ENCODE measurements at regions not wholly inside any gene's neighbourhood (a gene's known extent, or its start where the extent isn't known, plus 50 kb on each side); places are given as distances from the start of the nearest gene placed in this dataset.

DNA sequence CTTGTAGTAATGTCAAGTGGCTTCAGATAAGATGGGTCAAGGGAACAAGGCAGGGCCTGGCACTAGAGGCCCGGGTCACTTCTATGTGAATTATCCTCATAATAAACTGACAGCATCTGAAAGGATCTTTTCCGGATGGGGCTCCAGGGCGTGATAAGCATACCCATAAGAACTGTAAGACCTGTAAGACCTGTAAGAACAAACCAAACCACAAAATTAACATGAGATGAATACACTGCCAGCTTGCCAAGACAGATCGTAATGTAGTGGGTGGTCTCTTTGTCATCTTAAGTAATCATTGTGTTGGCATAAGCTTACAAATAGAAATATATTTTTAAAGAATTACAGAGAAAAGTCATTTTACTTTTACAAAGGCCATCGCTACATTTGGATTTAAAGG, 334.9 kb downstream of the RFPL4B start:
- Histone ChIP-seq H3K4me1 (ENCODE audit: control insufficient read depth in 1 of 2, insufficient read depth in 2 of 2, low read length in 2 of 2) (no peaks in the 10 kb centered on the region), H3K27ac (ENCODE audit: low read depth, low read length) (no peak overlapping the region), H3K9me2 (ENCODE audit: insufficient read depth) (no peaks in the 10 kb centered on the region), H4K20me1 (ENCODE audit: insufficient read depth) (no peaks in the 10 kb centered on the region), H3K4me3 (replicated peaks in 1 of 2; ENCODE audit: low read depth in 1 of 2, low read length in 2 of 2) (no peak overlapping the region), H3K4me2 (ENCODE audit: low read length) (no peak overlapping the region), H3K9ac (ENCODE audit: low read length) (no peak overlapping the region), H3K79me2 (ENCODE audit: insufficient read depth, low read length) (no peaks in the 10 kb centered on the region), H3K36me3 (ENCODE audit: control insufficient read depth in 1 of 2, insufficient read depth in 2 of 2, low read length in 2 of 2) (no peaks in the 10 kb centered on the region), H3K27me3 (ENCODE audit: insufficient read depth, low read length) (no peaks in the 10 kb centered on the region), H3K9me3 (ENCODE audit: control insufficient read depth in 1 of 2, insufficient read depth in 1 of 2, low read depth in 1 of 2, low read length in 2 of 2) (no peaks in the 10 kb centered on the region; a peak in 1 of 4 replicates), H2AFZ (ENCODE audit: low read depth, low read length, poor library complexity, severe bottlenecking) (no peak overlapping the region)
- BruUV-seq (replicated peaks), result no TSS peak
- RAD21 ChIA-PET (ENCODE audit: low non-redundant PET in 1 of 2, low total read pairs in 2 of 2, uncharacterized antibody in 2 of 2, unreplicated experiment in 2 of 2), result no interaction called here
- TF ChIP-seq ZFX (IDR thresholded peaks at IDR 0.05) (no peak), YY1 (IDR thresholded peaks at IDR 0.05; ENCODE audit: extremely low read depth, insufficient replicate concordance, low read depth, low read length) (no peak), EZH2phosphoT487 (IDR thresholded peaks at IDR 0.05; ENCODE audit: borderline replicate concordance) (no peak), TCF7L2 (IDR thresholded peaks at IDR 0.05; ENCODE audit: borderline replicate concordance, extremely low read depth, insufficient read depth, insufficient read length) (no peak), EGR1 (IDR thresholded peaks at IDR 0.05; ENCODE audit: low read depth) (no peak), FOSL1 (IDR thresholded peaks at IDR 0.05; ENCODE audit: low read depth) (no peak), ELF1 (IDR thresholded peaks at IDR 0.05; ENCODE audit: borderline replicate concordance, low read depth) (no peak)
- TF ChIP-seq, protein P1, sequence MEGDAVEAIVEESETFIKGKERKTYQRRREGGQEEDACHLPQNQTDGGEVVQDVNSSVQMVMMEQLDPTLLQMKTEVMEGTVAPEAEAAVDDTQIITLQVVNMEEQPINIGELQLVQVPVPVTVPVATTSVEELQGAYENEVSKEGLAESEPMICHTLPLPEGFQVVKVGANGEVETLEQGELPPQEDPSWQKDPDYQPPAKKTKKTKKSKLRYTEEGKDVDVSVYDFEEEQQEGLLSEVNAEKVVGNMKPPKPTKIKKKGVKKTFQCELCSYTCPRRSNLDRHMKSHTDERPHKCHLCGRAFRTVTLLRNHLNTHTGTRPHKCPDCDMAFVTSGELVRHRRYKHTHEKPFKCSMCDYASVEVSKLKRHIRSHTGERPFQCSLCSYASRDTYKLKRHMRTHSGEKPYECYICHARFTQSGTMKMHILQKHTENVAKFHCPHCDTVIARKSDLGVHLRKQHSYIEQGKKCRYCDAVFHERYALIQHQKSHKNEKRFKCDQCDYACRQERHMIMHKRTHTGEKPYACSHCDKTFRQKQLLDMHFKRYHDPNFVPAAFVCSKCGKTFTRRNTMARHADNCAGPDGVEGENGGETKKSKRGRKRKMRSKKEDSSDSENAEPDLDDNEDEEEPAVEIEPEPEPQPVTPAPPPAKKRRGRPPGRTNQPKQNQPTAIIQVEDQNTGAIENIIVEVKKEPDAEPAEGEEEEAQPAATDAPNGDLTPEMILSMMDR (IDR thresholded peaks at IDR 0.05 in 2 of 3, conservative IDR thresholded peaks at IDR 0.05 in 1 of 3; ENCODE audit: borderline replicate concordance in 1 of 3, insufficient read depth in 1 of 3, low read depth in 2 of 3, low read length in 2 of 3), result no peak
- no peak for DNase-seq (ENCODE audit: low read depth, low spot score)
- CTCF ChIA-PET, result no interaction called here
- intact Hi-C loops (cut with micrococcal nuclease), result no loop called here
- POLR2A ChIA-PET, result no interaction called here
- ATAC-seq, result no peak

GRCh38 chr6:112683106-112683505, 336.0 kb downstream of the RFPL4B start:
- DNase-seq (ENCODE audit: low read depth, low spot score), result no peak
- Histone ChIP-seq H4K20me1 (ENCODE audit: insufficient read depth) (no peaks in the 10 kb centered on the region), H3K4me2 (ENCODE audit: low read length) (no peak overlapping the region), H3K27ac (ENCODE audit: low read depth, low read length) (no peak overlapping the region), H2AFZ (ENCODE audit: low read depth, low read length, poor library complexity, severe bottlenecking) (no peak overlapping the region), H3K9me3 (ENCODE audit: control insufficient read depth in 1 of 2, insufficient read depth in 1 of 2, low read depth in 1 of 2, low read length in 2 of 2) (no peaks in the 10 kb centered on the region; a peak in 1 of 4 replicates), H3K4me3 (replicated peaks in 1 of 2; ENCODE audit: low read depth in 1 of 2, low read length in 2 of 2) (no peak overlapping the region), H3K79me2 (ENCODE audit: insufficient read depth, low read length) (no peaks in the 10 kb centered on the region), H3K4me1 (ENCODE audit: control insufficient read depth in 1 of 2, insufficient read depth in 2 of 2, low read length in 2 of 2) (no peaks in the 10 kb centered on the region), H3K27me3 (ENCODE audit: insufficient read depth, low read length) (no peaks in the 10 kb centered on the region), H3K36me3 (ENCODE audit: control insufficient read depth in 1 of 2, insufficient read depth in 2 of 2, low read length in 2 of 2) (no peaks in the 10 kb centered on the region), H3K9me2 (ENCODE audit: insufficient read depth) (no peaks in the 10 kb centered on the region), H3K9ac (ENCODE audit: low read length) (no peak overlapping the region)
- ATAC-seq, result no peak
- RAD21 ChIA-PET (ENCODE audit: low non-redundant PET in 1 of 2, low total read pairs in 2 of 2, uncharacterized antibody in 2 of 2, unreplicated experiment in 2 of 2), result no interaction called here
- POLR2A ChIA-PET, result no interaction called here
- TF ChIP-seq EZH2 (IDR thresholded peaks at IDR 0.05) (no peak), SIN3A (IDR thresholded peaks at IDR 0.05; ENCODE audit: low read depth) (no peak), SP1 (IDR thresholded peaks at IDR 0.05; ENCODE audit: low read depth) (no peak), RAD21 (IDR thresholded peaks at IDR 0.05; ENCODE audit: low read depth) (no peak), EZH2phosphoT487 (IDR thresholded peaks at IDR 0.05; ENCODE audit: borderline replicate concordance) (no peak), POLR2AphosphoS5 (IDR thresholded peaks at IDR 0.05; ENCODE audit: low read depth, low read length) (no peak), EGR1 (IDR thresholded peaks at IDR 0.05; ENCODE audit: low read depth) (no peak), TCF7L2 (IDR thresholded peaks at IDR 0.05; ENCODE audit: borderline replicate concordance, extremely low read depth, insufficient read depth, insufficient read length) (no peak), CBX3 (IDR thresholded peaks at IDR 0.05; ENCODE audit: low read depth) (no peak), ZNF274 (IDR thresholded peaks at IDR 0.05; ENCODE audit: low read depth, low read length) (no peak)
- TF ChIP-seq, protein P1 (IDR thresholded peaks at IDR 0.05 in 2 of 3, conservative IDR thresholded peaks at IDR 0.05 in 1 of 3; ENCODE audit: borderline replicate concordance in 1 of 3, insufficient read depth in 1 of 3, low read depth in 2 of 3, low read length in 2 of 3), result no peak
- intact Hi-C loops (cut with micrococcal nuclease), result no loop called here
- no TSS peak for BruUV-seq (replicated peaks)
- CTCF ChIA-PET, result no interaction called here
